ENCODE measurements at regions not wholly inside any gene's neighbourhood (a gene's known extent, or its start where the extent isn't known, plus 50 kb on each side); places are given as distances from the start of the nearest gene placed in this dataset.
"Not testable (repeated sequence)": the region's sequence is repeated elsewhere in the genome, so short reads cannot be mapped to it uniquely, and the experiment has no call there.

DNA sequence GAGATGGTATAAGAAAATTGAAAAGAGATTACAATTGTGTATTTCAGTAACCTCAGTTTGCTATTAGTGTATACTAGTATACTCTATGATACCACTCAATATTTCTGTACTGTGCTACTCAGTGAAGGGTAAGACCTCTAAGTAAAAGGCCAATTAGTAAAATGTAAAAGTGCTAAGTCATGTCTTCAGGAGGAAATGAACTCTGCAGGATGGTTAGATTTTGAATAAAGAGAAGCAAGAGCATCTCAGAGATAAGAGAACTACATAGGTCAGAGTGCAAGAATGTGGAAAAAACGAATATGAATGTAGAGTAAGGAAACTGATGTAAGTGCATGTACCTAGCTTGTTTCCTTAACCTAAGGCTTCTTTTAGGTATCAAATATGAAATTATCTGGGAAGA is 796.6 kb upstream of the GBE1 start:
- H3K27ac Mint-ChIP-seq, result no peak overlapping the region
- DNase-seq (ENCODE audit: low spot score), result no peak
- H3K4me3 Mint-ChIP-seq, result no peak overlapping the region
- H3K9me3 Mint-ChIP-seq, result peaks cover 4% of the 10 kb centered on the region
- no peaks in the 10 kb centered on the region for H3K4me1 Mint-ChIP-seq (ENCODE audit: low read depth)
- H3K27me3 Mint-ChIP-seq (ENCODE audit: insufficient read depth), result no peaks in the 10 kb centered on the region
- H3K36me3 Mint-ChIP-seq (ENCODE audit: low read depth), result no peaks in the 10 kb centered on the region
- intact Hi-C loops (cut with micrococcal nuclease), result no loop called here

DNA sequence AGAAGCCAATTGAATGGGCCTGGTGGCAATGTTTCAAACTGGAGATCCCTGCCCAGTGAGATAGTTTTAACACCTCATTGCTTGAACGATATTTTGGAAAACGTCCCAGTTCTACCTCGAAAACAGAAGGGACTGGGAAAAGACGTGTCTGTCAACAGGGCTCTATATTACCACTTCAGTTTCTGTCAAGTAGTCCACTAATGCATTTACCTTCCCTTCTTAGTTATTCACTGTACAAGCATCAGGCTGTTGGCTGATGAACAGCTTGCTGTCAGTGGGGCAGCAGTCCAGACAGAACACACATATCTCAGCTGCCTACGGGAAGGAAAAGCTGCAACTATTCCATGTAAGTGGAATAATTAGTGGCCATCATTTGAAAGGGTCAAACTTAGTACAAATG is 794.7 kb upstream of the GBE1 start:
- DNase-seq (ENCODE audit: low spot score), result no peak
- no peaks in the 10 kb centered on the region for H3K36me3 Mint-ChIP-seq (ENCODE audit: low read depth)
- peaks cover 4% of the 10 kb centered on the region for H3K9me3 Mint-ChIP-seq
- intact Hi-C loops (cut with micrococcal nuclease), result no loop called here
- no peak overlapping the region for H3K4me3 Mint-ChIP-seq
- H3K27ac Mint-ChIP-seq, result no peak overlapping the region
- H3K27me3 Mint-ChIP-seq (ENCODE audit: insufficient read depth), result no peaks in the 10 kb centered on the region
- no peaks in the 10 kb centered on the region for H3K4me1 Mint-ChIP-seq (ENCODE audit: low read depth)

DNA sequence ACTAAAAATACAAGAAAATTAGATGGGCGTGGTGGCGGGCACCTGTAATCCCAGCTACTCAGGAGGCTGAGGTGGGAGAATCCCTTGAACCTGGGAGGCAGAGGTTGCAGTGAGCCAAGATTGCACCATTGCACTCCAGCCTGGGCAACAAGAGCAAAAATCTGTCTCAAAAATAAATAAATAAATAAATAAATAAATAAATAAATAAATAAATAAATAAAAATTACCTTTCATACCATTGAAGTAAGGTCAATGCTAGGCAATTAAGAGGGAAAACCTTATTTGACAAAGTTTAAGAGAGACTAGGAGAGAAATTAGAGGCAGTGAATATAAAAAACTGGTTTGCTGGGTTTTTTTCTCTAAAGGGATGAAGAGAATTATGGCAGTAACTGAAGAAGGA is 781.1 kb upstream of the GBE1 start:
- H3K27ac Mint-ChIP-seq; H3K4me1 Mint-ChIP-seq (ENCODE audit: low read depth); H3K9me3 Mint-ChIP-seq; H3K27me3 Mint-ChIP-seq (ENCODE audit: insufficient read depth); intact Hi-C loops (cut with micrococcal nuclease); DNase-seq (ENCODE audit: low spot score); H3K36me3 Mint-ChIP-seq (ENCODE audit: low read depth); H3K4me3 Mint-ChIP-seq: not testable (repeated sequence)

DNA sequence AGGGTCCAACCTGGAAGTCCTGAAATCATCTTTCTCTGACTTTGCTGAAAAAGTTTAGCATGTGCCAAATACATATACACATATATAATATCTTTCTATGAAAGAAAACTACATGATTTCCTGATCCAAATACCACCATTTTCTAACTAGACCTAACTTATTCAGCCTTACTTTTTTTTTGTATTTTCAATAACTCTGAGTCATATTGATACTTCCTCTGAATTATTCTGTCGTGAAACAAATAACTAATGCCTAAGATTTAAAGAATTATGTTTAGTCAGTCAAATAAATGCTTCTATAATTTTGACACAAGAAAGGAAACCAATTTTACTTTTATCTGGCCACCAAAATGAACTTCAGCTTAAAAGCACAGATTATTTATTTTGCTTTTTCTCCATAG is 760.2 kb upstream of the GBE1 start:
- intact Hi-C loops (cut with micrococcal nuclease), result no loop called here
- H3K9me3 Mint-ChIP-seq, result peaks cover 5% of the 10 kb centered on the region
- no peak overlapping the region for H3K4me3 Mint-ChIP-seq
- no peaks in the 10 kb centered on the region for H3K27me3 Mint-ChIP-seq (ENCODE audit: insufficient read depth)
- no peaks in the 10 kb centered on the region for H3K36me3 Mint-ChIP-seq (ENCODE audit: low read depth)
- H3K4me1 Mint-ChIP-seq (ENCODE audit: low read depth), result no peaks in the 10 kb centered on the region
- no peak overlapping the region for H3K27ac Mint-ChIP-seq
- no peak for DNase-seq (ENCODE audit: low spot score)

DNA sequence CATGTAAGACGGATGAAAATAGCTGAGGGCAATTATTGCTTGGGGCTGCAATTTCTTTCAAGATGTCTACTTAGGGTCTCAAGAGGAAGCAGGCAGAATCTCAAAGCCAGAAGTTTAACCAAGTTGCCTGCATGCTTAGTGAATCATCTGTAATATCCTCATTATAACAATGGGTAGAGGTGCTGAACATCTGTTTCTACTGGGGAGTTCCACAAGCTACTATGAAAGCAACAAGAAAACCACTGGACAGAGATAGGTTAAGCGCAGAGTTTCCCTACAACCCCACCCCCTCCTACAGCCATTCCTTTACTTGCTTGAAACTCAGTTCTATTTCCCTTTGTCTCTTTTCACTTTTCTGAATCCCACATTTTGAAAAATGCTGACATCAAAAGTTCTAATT is 759.4 kb upstream of the GBE1 start:
- no peaks in the 10 kb centered on the region for H3K27me3 Mint-ChIP-seq (ENCODE audit: insufficient read depth)
- DNase-seq (ENCODE audit: low spot score), result no peak
- no peaks in the 10 kb centered on the region for H3K4me1 Mint-ChIP-seq (ENCODE audit: low read depth)
- intact Hi-C loops (cut with micrococcal nuclease), result no loop called here
- H3K27ac Mint-ChIP-seq, result no peak overlapping the region
- H3K36me3 Mint-ChIP-seq (ENCODE audit: low read depth), result no peaks in the 10 kb centered on the region
- peaks cover 5% of the 10 kb centered on the region for H3K9me3 Mint-ChIP-seq
- H3K4me3 Mint-ChIP-seq, result no peak overlapping the region

DNA sequence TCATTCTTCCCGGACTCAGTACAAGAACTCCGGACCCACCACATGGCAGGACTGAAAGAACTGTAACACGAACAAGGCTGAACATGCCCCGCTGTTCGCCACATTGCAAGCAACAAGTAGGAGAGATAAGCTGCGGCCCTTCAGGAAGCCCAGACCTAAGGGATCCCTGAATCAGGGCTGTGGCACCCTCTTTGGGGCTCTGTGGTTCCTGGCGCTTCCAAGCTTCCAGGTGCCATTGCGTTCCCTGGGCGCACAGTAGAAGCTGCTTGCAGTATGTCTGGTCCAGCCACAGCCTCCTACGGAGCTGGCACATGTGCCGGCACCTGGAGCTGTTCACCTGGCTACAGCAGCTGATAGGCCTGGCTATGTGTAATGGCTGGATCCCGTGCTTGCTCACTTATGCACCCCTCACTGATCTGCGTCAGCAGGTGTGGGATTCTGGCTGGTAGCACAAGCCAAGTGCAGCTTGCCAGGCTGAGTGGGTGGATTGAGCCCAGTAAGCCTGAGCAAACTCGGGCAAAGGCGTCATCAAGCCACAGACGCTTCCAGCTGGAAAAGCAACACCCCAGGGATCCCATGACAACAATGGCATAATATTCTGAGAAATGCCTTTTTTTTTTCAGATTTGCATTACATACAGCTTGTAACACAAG is 748.6 kb upstream of the GBE1 start:
- DNase-seq (ENCODE audit: low spot score), result no peak
- no peaks in the 10 kb centered on the region for H3K4me1 Mint-ChIP-seq (ENCODE audit: low read depth)
- no peaks in the 10 kb centered on the region for H3K27me3 Mint-ChIP-seq (ENCODE audit: insufficient read depth)
- H3K36me3 Mint-ChIP-seq (ENCODE audit: low read depth), result no peaks in the 10 kb centered on the region
- H3K27ac Mint-ChIP-seq, result no peak overlapping the region
- no peak overlapping the region for H3K4me3 Mint-ChIP-seq
- peaks cover 9% of the 10 kb centered on the region for H3K9me3 Mint-ChIP-seq
- intact Hi-C loops (cut with micrococcal nuclease), result no loop called here

DNA sequence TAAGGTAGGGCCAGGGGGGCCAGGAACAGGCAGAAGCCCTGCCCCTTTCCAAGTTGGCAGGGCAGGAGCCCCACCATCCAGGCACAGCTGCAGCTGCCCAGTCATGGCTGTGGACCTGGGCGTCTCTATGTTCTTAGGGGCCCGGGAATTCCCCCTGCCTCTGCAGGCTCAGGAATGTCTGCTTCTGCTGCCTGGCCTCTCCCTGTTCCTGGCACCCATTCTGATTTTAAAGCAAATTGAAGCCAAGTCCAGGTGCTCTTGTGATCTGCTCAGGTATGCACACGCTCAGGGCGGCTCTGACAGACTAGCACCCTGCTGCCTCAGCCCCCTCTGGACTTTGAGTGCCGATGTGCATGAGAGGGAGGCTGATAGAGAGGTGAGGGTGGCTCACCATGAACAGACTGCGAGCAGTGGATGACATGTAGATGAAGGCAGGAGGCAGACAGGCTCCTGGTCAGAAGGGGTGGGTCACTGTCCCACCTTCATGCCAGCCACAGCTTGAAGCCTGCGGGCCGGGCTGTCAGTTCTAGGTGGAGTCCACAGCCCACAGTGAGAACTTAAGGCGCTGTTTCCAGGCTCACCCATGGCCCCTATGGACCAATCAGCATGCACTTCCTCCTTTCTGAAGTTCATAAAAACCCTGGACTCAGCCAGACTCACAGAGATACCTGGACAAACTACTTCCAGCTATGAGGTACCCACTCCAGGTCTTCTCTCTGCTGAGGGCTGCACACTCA is 747.8 kb upstream of the GBE1 start:
- no peaks in the 10 kb centered on the region for H3K27me3 Mint-ChIP-seq (ENCODE audit: insufficient read depth)
- DNase-seq (ENCODE audit: low spot score), result no peak
- H3K4me1 Mint-ChIP-seq (ENCODE audit: low read depth), result no peaks in the 10 kb centered on the region
- intact Hi-C loops (cut with micrococcal nuclease), result no loop called here
- H3K4me3 Mint-ChIP-seq, result no peak overlapping the region
- H3K9me3 Mint-ChIP-seq, result peaks cover 8% of the 10 kb centered on the region
- H3K27ac Mint-ChIP-seq, result no peak overlapping the region
- H3K36me3 Mint-ChIP-seq (ENCODE audit: low read depth), result no peaks in the 10 kb centered on the region

DNA sequence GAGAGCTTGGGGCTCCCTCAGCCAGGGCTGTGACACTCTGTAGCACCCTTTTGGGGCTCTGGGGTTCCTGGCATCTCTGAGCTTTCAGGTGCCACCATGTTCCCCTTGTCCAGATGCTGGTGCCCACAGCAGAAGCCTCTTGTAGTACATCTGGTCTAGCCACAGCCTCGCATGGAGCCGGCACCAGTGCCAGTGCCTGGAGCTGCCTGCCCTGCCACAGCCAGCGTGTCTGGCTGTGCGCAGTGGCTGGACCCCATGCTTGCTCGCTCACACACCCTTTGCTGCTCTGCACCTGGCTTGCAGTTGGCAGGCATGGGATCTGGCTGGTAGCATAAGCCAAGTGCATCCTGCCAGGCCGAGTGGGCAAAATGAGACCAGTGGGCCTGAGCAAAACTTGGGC is 744.8 kb upstream of the GBE1 start:
- intact Hi-C loops (cut with micrococcal nuclease), result no loop called here
- H3K27ac Mint-ChIP-seq, result no peak overlapping the region

DNA sequence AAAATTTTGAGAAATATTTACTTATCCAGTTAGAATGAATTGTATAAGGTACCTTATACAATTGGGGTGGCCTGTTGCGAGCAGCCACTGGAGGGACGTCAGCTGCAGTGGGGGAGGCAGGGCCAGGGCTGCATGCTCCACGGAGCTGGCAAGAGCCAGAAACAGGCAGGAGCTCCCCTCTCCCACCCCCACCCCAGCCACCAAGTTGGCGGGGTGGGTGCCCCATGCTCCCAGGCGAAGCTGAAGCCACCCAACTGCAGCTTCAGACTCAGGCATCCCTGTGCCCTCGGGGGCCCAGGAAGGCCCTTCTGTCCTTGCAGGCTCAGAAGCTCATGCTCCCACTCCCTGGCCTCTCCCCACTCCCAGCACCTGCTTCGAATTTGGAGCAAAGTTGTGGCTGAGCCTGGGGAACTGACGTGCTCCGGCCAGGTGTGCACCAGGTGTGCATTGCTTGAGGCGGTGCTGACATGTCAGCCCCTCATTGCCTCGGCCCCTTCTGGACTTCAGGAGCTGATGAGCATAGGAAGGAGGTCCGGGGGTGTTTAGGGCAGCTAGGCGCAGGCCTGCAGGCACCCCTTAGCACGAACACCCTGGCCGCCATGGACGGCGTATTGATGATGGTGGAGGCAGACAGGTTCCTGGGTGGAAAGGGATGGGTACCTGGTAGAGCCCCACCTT is 743.8 kb upstream of the GBE1 start:
- intact Hi-C loops (cut with micrococcal nuclease), result no loop called here
- Mint-ChIP-seq H3K4me1 (ENCODE audit: low read depth) (no peaks in the 10 kb centered on the region), H3K27ac (no peak overlapping the region), H3K27me3 (ENCODE audit: insufficient read depth) (no peaks in the 10 kb centered on the region), H3K36me3 (ENCODE audit: low read depth) (no peaks in the 10 kb centered on the region), H3K9me3 (peaks cover 8% of the 10 kb centered on the region), H3K4me3 (no peak overlapping the region)
- DNase-seq (ENCODE audit: low spot score), result no peak

More for the DNA sequence above, 744.8 kb upstream of the GBE1 start:
- Mint-ChIP-seq H3K4me1 (ENCODE audit: low read depth) (no peaks in the 10 kb centered on the region), H3K27me3 (ENCODE audit: insufficient read depth) (no peaks in the 10 kb centered on the region), H3K36me3 (ENCODE audit: low read depth) (no peaks in the 10 kb centered on the region), H3K9me3 (peaks cover 8% of the 10 kb centered on the region), H3K4me3 (no peak overlapping the region)
- no peak for DNase-seq (ENCODE audit: low spot score)

DNA sequence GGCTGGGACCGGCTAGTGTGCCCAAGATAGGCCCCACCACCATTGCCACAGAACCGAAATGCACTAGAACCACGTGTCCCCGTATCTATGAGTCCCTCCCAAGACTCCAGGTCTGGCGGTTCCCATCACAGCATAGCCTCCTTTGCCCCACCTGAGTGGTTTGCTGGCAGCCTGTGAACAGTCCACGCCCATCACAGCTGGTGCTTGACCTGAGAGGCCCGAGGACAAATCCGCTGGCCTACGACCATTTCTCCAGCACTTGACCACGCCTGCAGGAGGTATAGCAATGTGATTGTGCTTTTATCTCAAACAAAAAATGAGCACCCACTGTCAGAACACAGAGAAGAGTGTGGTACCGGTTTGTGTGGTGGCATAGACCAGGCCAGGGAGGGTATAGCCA is 736.7 kb upstream of the GBE1 start:
- intact Hi-C loops (cut with micrococcal nuclease), result no loop called here
- no peaks in the 10 kb centered on the region for H3K36me3 Mint-ChIP-seq (ENCODE audit: low read depth)
- no peak overlapping the region for H3K27ac Mint-ChIP-seq
- no peak for DNase-seq (ENCODE audit: low spot score)
- no peaks in the 10 kb centered on the region for H3K27me3 Mint-ChIP-seq (ENCODE audit: insufficient read depth)
- H3K9me3 Mint-ChIP-seq, result no peaks in the 10 kb centered on the region
- no peaks in the 10 kb centered on the region for H3K4me1 Mint-ChIP-seq (ENCODE audit: low read depth)
- H3K4me3 Mint-ChIP-seq, result no peak overlapping the region

DNA sequence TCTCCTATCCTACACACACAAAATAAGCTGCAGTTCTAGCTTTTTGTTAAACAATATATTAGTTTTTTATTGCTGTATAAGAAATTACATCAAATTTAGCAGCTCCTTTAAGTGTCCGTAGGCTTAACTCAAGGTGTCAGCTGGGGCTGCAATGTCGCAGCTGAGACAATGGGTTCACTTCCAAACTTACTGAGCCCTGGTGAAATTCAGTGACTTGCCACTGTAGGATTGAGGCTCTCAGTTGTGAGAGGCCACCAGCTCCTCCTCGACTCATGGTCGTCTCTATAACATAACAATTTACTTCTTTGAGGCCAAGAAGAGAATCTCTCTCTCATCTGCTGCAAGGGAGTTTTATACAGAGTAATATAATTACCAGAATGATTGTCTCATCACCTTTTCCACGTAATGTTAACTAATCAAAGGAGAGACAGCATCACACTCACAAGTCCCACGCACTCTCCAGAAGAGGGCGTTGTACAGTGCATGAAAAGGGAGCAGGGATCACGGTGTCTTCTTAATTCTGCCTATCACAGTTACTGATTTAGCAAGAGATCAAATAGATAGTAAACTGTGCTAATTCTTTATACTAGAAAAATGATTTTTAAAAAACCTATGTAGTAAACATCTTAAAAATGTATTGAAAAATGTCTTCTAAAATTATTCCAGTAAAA is 735.6 kb upstream of the GBE1 start:
- DNase-seq (ENCODE audit: low spot score), result no peak
- intact Hi-C loops (cut with micrococcal nuclease), result no loop called here

DNA sequence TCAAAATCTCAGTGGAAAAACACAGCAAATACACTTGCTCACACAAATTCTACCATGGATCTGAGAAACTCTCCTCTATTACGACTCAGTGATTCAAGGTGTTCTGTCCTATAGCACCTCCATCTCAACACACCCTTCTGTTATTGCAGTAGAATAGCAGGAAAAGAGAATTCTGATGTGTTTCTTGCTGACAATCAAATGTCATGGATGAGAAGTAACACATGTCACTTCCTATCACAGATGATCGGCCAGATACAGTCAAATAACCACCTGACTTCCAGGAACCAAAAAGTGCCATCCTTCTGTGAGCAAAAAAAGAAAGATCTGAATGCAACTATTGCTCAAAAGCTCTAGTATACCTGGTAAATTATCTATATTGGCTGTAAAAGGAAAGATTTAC is 734.2 kb upstream of the GBE1 start:
- Mint-ChIP-seq H3K4me1 (ENCODE audit: low read depth) (no peaks in the 10 kb centered on the region), H3K9me3 (no peaks in the 10 kb centered on the region), H3K4me3 (no peak overlapping the region), H3K27me3 (ENCODE audit: insufficient read depth) (no peaks in the 10 kb centered on the region), H3K36me3 (ENCODE audit: low read depth) (no peaks in the 10 kb centered on the region), H3K27ac (no peak overlapping the region)
- intact Hi-C loops (cut with micrococcal nuclease), result no loop called here
- no peak for DNase-seq (ENCODE audit: low spot score)

More for the DNA sequence above, 735.6 kb upstream of the GBE1 start:
- no peak overlapping the region for H3K27ac Mint-ChIP-seq
- H3K4me3 Mint-ChIP-seq, result no peak overlapping the region
- no peaks in the 10 kb centered on the region for H3K27me3 Mint-ChIP-seq (ENCODE audit: insufficient read depth)
- H3K4me1 Mint-ChIP-seq (ENCODE audit: low read depth), result no peaks in the 10 kb centered on the region
- no peaks in the 10 kb centered on the region for H3K36me3 Mint-ChIP-seq (ENCODE audit: low read depth)
- H3K9me3 Mint-ChIP-seq, result no peaks in the 10 kb centered on the region

DNA sequence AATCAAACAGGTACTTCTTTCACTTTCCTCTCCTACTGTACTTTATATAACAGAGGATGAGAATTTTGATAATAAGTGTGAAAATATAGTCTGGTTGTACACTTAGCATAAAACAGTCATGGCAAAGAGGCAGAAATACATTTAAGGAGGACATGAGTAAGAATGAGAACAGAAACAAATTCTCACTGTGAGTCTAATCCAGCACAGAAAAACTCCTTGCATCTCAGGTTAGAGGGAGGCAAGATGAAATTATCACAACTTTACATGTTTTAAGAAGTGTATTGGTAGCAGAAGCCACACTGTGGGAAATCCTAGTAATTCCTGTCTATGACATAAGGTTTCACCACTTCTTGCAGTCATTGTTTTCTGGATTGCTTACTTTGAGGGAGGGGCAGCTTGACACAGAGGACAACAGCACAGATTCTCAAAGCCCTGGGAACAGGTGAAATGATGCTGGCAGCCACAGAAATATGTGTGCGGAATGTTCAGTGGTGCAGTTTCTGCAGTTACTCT is 733.6 kb upstream of the GBE1 start:
- no peak for DNase-seq (ENCODE audit: low spot score)
- Mint-ChIP-seq H3K4me3 (no peak overlapping the region), H3K4me1 (ENCODE audit: low read depth) (no peaks in the 10 kb centered on the region), H3K27ac (no peak overlapping the region), H3K27me3 (ENCODE audit: insufficient read depth) (no peaks in the 10 kb centered on the region), H3K9me3 (no peaks in the 10 kb centered on the region), H3K36me3 (ENCODE audit: low read depth) (no peaks in the 10 kb centered on the region)
- intact Hi-C loops (cut with micrococcal nuclease), result no loop called here
